ENCODE measurements at regions not wholly inside any gene's neighbourhood (a gene's known extent, or its start where the extent isn't known, plus 50 kb on each side); places are given as distances from the start of the nearest gene placed in this dataset.

DNA sequence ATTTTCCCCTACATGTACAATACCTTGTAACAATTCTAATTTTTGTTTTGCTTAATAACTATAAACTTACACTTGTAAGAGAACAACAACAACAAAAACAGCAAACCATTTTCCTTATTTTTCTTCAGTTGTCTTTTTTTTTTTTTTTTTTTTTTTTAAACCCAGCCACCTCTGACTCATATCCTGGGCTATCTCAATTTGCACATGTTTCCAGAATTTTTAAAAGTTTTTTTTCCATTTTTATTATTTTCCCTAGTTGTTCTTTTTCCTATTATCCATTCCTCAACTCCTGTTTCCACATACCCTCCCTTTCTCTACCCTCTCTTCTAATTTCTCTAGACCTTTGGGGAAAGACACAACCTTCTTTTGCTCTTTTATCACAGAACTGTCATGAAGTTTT, 112.5 kb downstream of the EFEMP1 start:
- ATAC-seq (ENCODE audit: low read depth) = no peak
- no peak for DNase-seq (ENCODE audit: low spot score)
- H3K27me3 ChIP-seq (ENCODE audit: insufficient read depth, poor library complexity, severe bottlenecking) = no peaks in the 10 kb centered on the region
- no peak overlapping the region for H3K4me3 ChIP-seq (ENCODE audit: severe bottlenecking)
- peak overlapping the region; percentile 37 for H3K27ac ChIP-seq (ENCODE audit: poor library complexity, severe bottlenecking)
- no peaks in the 10 kb centered on the region for H3K9me3 ChIP-seq (ENCODE audit: severe bottlenecking)
- H3K4me1 ChIP-seq (ENCODE audit: insufficient read depth, poor library complexity, severe bottlenecking) = peaks cover 10% of the 10 kb centered on the region
- TF ChIP-seq, protein P1, sequence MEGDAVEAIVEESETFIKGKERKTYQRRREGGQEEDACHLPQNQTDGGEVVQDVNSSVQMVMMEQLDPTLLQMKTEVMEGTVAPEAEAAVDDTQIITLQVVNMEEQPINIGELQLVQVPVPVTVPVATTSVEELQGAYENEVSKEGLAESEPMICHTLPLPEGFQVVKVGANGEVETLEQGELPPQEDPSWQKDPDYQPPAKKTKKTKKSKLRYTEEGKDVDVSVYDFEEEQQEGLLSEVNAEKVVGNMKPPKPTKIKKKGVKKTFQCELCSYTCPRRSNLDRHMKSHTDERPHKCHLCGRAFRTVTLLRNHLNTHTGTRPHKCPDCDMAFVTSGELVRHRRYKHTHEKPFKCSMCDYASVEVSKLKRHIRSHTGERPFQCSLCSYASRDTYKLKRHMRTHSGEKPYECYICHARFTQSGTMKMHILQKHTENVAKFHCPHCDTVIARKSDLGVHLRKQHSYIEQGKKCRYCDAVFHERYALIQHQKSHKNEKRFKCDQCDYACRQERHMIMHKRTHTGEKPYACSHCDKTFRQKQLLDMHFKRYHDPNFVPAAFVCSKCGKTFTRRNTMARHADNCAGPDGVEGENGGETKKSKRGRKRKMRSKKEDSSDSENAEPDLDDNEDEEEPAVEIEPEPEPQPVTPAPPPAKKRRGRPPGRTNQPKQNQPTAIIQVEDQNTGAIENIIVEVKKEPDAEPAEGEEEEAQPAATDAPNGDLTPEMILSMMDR (IDR thresholded peaks at IDR 0.05; ENCODE audit: poor library complexity, severe bottlenecking) = no peak
- no peaks in the 10 kb centered on the region for H3K36me3 ChIP-seq (ENCODE audit: low read depth)

DNA sequence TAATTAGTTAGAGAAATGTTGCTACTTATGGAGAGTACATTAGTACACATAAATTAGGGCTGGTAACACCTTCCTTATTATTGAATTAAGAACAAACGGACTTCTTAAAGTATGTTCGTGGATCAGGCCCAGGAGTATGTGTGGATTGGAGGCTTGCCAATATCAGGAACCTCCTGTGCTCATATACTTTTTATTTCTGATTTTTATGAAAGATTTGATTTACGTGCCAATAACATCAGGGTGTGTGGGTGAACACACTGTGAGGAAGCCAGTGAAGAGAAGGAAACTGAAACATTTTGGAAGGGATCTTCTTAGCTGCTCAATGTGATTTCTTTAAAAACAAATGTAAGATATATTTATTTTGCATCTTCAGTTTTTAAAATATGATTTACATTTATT, 113.0 kb downstream of the EFEMP1 start:
- TF ChIP-seq, protein P1 (IDR thresholded peaks at IDR 0.05; ENCODE audit: poor library complexity, severe bottlenecking) = no peak
- Histone ChIP-seq H3K27ac (ENCODE audit: poor library complexity, severe bottlenecking) (peak overlapping the region; percentile 37), H3K4me3 (ENCODE audit: severe bottlenecking) (no peak overlapping the region), H3K36me3 (ENCODE audit: low read depth) (no peaks in the 10 kb centered on the region), H3K27me3 (ENCODE audit: insufficient read depth, poor library complexity, severe bottlenecking) (no peaks in the 10 kb centered on the region), H3K4me1 (ENCODE audit: insufficient read depth, poor library complexity, severe bottlenecking) (peaks cover 10% of the 10 kb centered on the region), H3K9me3 (ENCODE audit: severe bottlenecking) (no peaks in the 10 kb centered on the region)
- ATAC-seq (ENCODE audit: low read depth) (no peak), DNase-seq (ENCODE audit: low spot score) (no peak)

DNA sequence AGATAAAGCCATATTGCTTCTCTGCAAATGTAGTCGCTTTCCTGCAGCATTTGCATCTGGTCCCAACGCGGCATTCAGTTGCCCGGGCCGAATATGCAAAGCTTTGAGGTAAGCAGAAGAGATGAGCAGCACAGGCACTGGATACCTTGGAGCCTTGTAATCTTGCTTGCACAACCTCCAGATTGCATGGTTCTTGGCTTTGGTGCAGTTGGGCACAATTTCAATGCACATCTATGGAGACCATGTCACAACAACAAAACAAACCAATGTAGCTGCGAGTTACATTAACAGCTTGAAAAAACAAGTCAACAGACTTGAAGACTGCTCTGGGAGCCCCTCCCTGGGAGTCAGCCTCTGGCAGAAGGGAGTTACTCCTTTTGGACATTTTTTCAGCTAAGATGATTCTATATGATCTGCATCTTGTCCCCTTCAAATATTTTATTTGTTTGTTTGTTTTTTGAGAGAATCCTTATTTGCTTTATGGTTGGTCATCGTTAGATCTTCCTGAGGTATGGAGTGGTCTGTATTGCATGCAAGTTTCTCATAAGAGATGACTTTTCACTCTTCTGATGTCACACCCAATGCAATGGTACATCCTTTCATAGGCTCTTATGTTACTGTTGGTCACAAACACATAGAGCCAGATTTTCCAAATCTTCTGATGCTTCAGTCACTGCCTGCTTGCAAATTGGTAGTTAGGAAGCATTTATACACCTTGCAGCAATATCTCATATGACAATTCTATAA, 113.5 kb downstream of the EFEMP1 start:
- peak overlapping the region; percentile 37 for H3K27ac ChIP-seq (ENCODE audit: poor library complexity, severe bottlenecking)
- H3K27me3 ChIP-seq (ENCODE audit: insufficient read depth, poor library complexity, severe bottlenecking) = no peaks in the 10 kb centered on the region
- DNase-seq (ENCODE audit: low spot score) (no peak), ATAC-seq (ENCODE audit: low read depth) (no peak)
- no peaks in the 10 kb centered on the region for H3K9me3 ChIP-seq (ENCODE audit: severe bottlenecking)
- peaks cover 10% of the 10 kb centered on the region for H3K4me1 ChIP-seq (ENCODE audit: insufficient read depth, poor library complexity, severe bottlenecking)
- no peaks in the 10 kb centered on the region for H3K36me3 ChIP-seq (ENCODE audit: low read depth)
- TF ChIP-seq, protein P1 (IDR thresholded peaks at IDR 0.05; ENCODE audit: poor library complexity, severe bottlenecking) = no peak
- no peak overlapping the region for H3K4me3 ChIP-seq (ENCODE audit: severe bottlenecking)

DNA sequence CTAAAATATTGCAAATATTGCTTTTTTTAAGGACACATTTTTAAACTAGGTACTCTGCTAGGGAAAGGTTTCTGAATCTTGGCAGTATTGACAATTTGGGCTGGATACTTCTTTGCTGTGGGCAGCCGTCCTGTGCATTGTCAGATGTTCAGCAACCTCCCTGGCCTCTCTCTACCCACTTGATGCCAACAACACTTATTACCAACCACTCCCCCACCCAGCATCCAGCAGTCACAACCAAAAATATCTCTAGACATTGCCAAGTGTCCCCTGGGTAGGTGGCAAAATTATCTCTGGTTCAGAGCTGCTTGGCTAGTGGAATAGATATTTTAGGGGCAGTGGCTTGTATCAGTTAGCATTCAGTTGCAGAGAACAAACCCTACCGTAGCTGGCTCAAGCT, 114.3 kb upstream of the PNPT1 start:
- no peak overlapping the region for H3K27ac ChIP-seq (ENCODE audit: poor library complexity, severe bottlenecking)
- TF ChIP-seq, protein P1 (IDR thresholded peaks at IDR 0.05; ENCODE audit: poor library complexity, severe bottlenecking) = no peak
- peaks cover 10% of the 10 kb centered on the region for H3K4me1 ChIP-seq (ENCODE audit: insufficient read depth, poor library complexity, severe bottlenecking)
- H3K27me3 ChIP-seq (ENCODE audit: insufficient read depth, poor library complexity, severe bottlenecking) = no peaks in the 10 kb centered on the region
- DNase-seq (ENCODE audit: low spot score) (no peak), ATAC-seq (ENCODE audit: low read depth) (no peak)
- no peak overlapping the region for H3K4me3 ChIP-seq (ENCODE audit: severe bottlenecking)
- H3K36me3 ChIP-seq (ENCODE audit: low read depth) = no peaks in the 10 kb centered on the region
- H3K9me3 ChIP-seq (ENCODE audit: severe bottlenecking) = no peaks in the 10 kb centered on the region

DNA sequence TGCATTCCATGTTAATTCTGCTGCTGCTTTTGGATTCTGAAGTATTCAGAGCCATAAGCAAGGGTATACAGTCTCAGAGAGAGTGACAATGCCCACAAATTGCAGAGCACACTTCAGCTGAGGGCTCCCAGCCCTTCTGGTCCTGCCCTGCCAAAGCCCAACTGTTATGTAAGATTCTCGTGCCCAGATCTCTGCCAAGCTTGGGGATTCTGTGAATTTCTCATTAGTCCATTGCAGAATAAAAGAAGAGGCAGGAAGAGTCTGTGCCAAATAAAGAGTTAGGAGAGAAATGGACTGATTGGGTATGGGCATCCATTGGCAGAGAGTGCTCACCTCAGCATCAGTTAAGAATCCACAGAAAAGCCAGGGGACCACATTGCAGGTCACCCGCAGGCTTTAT, 112.0 kb upstream of the PNPT1 start:
- Histone ChIP-seq H3K4me1 (ENCODE audit: insufficient read depth, poor library complexity, severe bottlenecking) (peaks cover 3% of the 10 kb centered on the region), H3K27ac (ENCODE audit: poor library complexity, severe bottlenecking) (no peak overlapping the region), H3K36me3 (ENCODE audit: low read depth) (no peaks in the 10 kb centered on the region), H3K4me3 (ENCODE audit: severe bottlenecking) (no peak overlapping the region), H3K9me3 (ENCODE audit: severe bottlenecking) (no peaks in the 10 kb centered on the region), H3K27me3 (ENCODE audit: insufficient read depth, poor library complexity, severe bottlenecking) (no peaks in the 10 kb centered on the region)
- TF ChIP-seq, protein P1 (IDR thresholded peaks at IDR 0.05; ENCODE audit: poor library complexity, severe bottlenecking) = no peak
- no peak for ATAC-seq (ENCODE audit: low read depth)
- no peak for DNase-seq (ENCODE audit: low spot score)

All from RWPE2 (cell line).